Endodermal cell (in vitro differentiated cells): ENCODE measurements at regions not wholly inside any gene's neighbourhood (a gene's known extent, or its start where the extent isn't known, plus 50 kb on each side); places are given as distances from the start of the nearest gene placed in this dataset.
"Not testable (repeated sequence)": the region's sequence is repeated elsewhere in the genome, so short reads cannot be mapped to it uniquely, and the experiment has no call there.

Experiments
- DNase-seq: peaks from one replicate; pipeline ENCODE4 v3.0.0-alpha.2; 2017
- H3K27ac ChIP-seq: 2 replicates; pipeline ENCODE4 v1.5.1; 2013; ENCODE audit warnings: mild to moderate bottlenecking, low read depth, low read length, moderate library complexity
- H3K27me3 ChIP-seq: 2 replicates; pipeline ENCODE4 v1.6.1; 2013; ENCODE audit warnings: mild to moderate bottlenecking, low read length, moderate library complexity; ENCODE audit not compliant: insufficient read depth, control insufficient read depth, poor library complexity, severe bottlenecking
- H3K36me3 ChIP-seq: 2 replicates; pipeline ENCODE4 v1.7.0; 2013; ENCODE audit warnings: mild to moderate bottlenecking, low read length, moderate library complexity; ENCODE audit not compliant: control insufficient read depth, insufficient read depth
- H3K4me1 ChIP-seq: one replicate; pipeline ENCODE4 v1.7.0; 2013; ENCODE audit warnings: low read length; ENCODE audit not compliant: control insufficient read depth, insufficient read depth
- H3K4me3 ChIP-seq: 2 replicates; pipeline ENCODE4 v1.5.1; 2013; ENCODE audit warnings: mild to moderate bottlenecking, low read length, moderate library complexity
- H3K9ac ChIP-seq: 2 replicates; pipeline ENCODE4 v1.6.1; 2013; ENCODE audit warnings: mild to moderate bottlenecking, low read length, moderate library complexity; ENCODE audit not compliant: poor library complexity, severe bottlenecking; ENCODE audit errors: extremely low read depth
- H3K9me3 ChIP-seq: 2 replicates; pipeline ENCODE4 v1.6.1; 2013; ENCODE audit warnings: mild to moderate bottlenecking, low read length, moderate library complexity; ENCODE audit not compliant: control insufficient read depth
- H3K27ac Mint-ChIP-seq: 2 replicates; pipeline ENCODE4 v1.8.0; 2020; ENCODE audit warnings: mixed read lengths
- H3K27me3 Mint-ChIP-seq: 2 replicates; pipeline ENCODE4 v1.8.0; 2021; ENCODE audit warnings: mild to moderate bottlenecking, mixed read lengths; ENCODE audit not compliant: insufficient read depth
- H3K36me3 Mint-ChIP-seq: 2 replicates; pipeline ENCODE4 v1.8.0; 2020; ENCODE audit warnings: low read depth, mixed read lengths
- H3K4me1 Mint-ChIP-seq: 2 replicates; pipeline ENCODE4 v1.8.0; 2020; ENCODE audit warnings: mixed read lengths
- H3K4me3 Mint-ChIP-seq: 2 replicates; pipeline ENCODE4 v1.8.0; 2020; ENCODE audit warnings: mild to moderate bottlenecking, moderate library complexity, mixed read lengths
- H3K9me3 Mint-ChIP-seq: 2 replicates; pipeline ENCODE4 v1.8.0; 2020; ENCODE audit warnings: mild to moderate bottlenecking, mixed read lengths
- WGBS, 2 experiments: methylation state at CpG; one replicate each; pipeline versions ENCODE4 v1.1.5 to v1.1.7; 2013; ENCODE audit warnings: missing lambda C conversion rate in 2 of 2, mixed read lengths in 1 of 2; ENCODE audit not compliant: insufficient coverage in 1 of 2, insufficient read length in 1 of 2; 5-methylcytosine and 5-hydroxymethylcytosine counted together
- TF ChIP-seq, protein P1 (sequence below): fragments of 200-600 bp; sonication (generic); conservative IDR thresholded peaks from 2 replicates; pipeline ENCODE4 v1.5.0; 2021; ENCODE audit warnings: antibody characterized with exemption, mild to moderate bottlenecking

GRCh38 chr11:25824688-25825087 is 507.2 kb upstream of the ANO3 start:
- Mint-ChIP-seq H3K36me3 (no peaks in the 10 kb centered on the region), H3K27me3 (no peaks in the 10 kb centered on the region), H3K9me3 (no peaks in the 10 kb centered on the region), H3K4me3 (no peak overlapping the region), H3K4me1 (no peaks in the 10 kb centered on the region), H3K27ac (no peak overlapping the region)
- H3K4me3 ChIP-seq = no peak overlapping the region
- no peaks in the 10 kb centered on the region for H3K4me1 ChIP-seq
- TF ChIP-seq, protein P1, sequence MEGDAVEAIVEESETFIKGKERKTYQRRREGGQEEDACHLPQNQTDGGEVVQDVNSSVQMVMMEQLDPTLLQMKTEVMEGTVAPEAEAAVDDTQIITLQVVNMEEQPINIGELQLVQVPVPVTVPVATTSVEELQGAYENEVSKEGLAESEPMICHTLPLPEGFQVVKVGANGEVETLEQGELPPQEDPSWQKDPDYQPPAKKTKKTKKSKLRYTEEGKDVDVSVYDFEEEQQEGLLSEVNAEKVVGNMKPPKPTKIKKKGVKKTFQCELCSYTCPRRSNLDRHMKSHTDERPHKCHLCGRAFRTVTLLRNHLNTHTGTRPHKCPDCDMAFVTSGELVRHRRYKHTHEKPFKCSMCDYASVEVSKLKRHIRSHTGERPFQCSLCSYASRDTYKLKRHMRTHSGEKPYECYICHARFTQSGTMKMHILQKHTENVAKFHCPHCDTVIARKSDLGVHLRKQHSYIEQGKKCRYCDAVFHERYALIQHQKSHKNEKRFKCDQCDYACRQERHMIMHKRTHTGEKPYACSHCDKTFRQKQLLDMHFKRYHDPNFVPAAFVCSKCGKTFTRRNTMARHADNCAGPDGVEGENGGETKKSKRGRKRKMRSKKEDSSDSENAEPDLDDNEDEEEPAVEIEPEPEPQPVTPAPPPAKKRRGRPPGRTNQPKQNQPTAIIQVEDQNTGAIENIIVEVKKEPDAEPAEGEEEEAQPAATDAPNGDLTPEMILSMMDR = no peak
- H3K9me3 ChIP-seq = no peaks in the 10 kb centered on the region
- H3K27ac ChIP-seq = no peak overlapping the region
- H3K36me3 ChIP-seq = no peaks in the 10 kb centered on the region
- H3K27me3 ChIP-seq = no peaks in the 10 kb centered on the region
- no peak for DNase-seq
- H3K9ac ChIP-seq = no peak overlapping the region

DNA sequence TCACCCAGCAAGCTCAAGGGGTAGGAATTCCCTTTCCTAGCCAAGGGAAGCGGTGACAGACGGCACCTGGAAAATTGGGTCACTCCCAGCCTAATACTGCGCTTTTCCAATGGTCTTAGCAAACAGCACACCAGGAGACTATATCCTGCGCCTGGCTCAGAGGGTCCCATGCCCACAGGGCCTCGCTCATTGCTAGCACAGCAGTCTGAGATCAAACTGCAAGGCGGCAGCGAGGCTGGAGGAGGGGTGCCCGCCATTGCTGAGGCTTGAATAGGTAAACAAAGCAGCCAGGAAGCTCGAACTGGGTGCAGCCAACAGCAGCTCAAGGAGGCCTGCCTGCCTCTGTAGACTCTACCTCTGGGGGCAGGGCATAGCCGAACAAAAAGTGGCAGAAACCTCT is 500.4 kb upstream of the ANO3 start:
- not testable (repeated sequence) for H3K4me1 Mint-ChIP-seq

DNA sequence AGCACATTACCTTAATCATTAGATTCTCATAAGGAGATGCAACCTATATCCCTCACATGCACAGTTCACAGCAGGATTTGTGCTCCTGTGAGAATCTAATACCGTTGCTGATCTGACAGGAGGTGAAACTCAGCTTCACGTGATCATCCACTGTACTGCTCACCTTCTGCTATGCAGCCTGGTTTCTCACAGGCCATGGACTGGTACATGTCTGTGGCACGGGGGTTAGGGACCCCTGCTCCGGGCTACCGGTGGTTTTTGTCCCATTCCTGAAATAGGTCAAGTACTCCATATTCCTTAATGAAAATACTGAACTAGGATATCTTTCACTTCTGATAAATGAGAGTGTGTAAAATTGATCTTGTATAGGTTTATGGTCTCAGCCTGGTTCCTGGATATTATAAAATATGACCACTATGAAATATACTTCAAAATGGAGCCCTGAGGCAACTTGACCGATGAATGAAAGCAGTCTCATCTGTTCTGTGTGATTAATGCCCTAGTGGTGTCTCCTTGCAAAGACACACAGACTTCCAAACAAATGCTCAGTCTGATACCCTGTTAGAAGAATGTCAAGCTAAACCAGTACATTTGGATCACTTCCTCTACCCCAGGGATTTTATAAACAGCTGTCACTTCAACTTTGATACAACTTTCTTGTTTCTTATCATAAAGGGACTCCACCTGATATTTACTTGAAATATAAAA is 492.9 kb upstream of the ANO3 start:
- Mint-ChIP-seq H3K4me3 (no peak overlapping the region), H3K36me3 (no peaks in the 10 kb centered on the region), H3K4me1 (no peaks in the 10 kb centered on the region), H3K27me3 (no peaks in the 10 kb centered on the region), H3K27ac (no peak overlapping the region), H3K9me3 (peaks cover 3% of the 10 kb centered on the region)
- no peaks in the 10 kb centered on the region for H3K27me3 ChIP-seq
- no peak for DNase-seq
- no peak overlapping the region for H3K4me3 ChIP-seq
- WGBS, 2 experiments = 91 to 93% methylated on average over 5 to 6 of the region's 6 CpGs
- no peaks in the 10 kb centered on the region for H3K9me3 ChIP-seq
- TF ChIP-seq, protein P1 = peak; percentile 72
- H3K36me3 ChIP-seq = no peaks in the 10 kb centered on the region
- H3K27ac ChIP-seq = no peak overlapping the region
- H3K9ac ChIP-seq = no peak overlapping the region
- H3K4me1 ChIP-seq = no peaks in the 10 kb centered on the region

More for the DNA sequence above, 500.4 kb upstream of the ANO3 start:
- H3K4me3 ChIP-seq, H3K9me3 ChIP-seq, H3K36me3 ChIP-seq, H3K27me3 Mint-ChIP-seq, H3K27ac ChIP-seq, H3K36me3 Mint-ChIP-seq, H3K9ac ChIP-seq, H3K4me3 Mint-ChIP-seq, H3K27ac Mint-ChIP-seq, H3K27me3 ChIP-seq, H3K4me1 ChIP-seq, DNase-seq: not testable (repeated sequence)
- WGBS, 2 experiments = 88 to 94% methylated on average over 7 to 10 of the region's 10 CpGs
- H3K9me3 Mint-ChIP-seq = peaks cover 12% of the 10 kb centered on the region

DNA sequence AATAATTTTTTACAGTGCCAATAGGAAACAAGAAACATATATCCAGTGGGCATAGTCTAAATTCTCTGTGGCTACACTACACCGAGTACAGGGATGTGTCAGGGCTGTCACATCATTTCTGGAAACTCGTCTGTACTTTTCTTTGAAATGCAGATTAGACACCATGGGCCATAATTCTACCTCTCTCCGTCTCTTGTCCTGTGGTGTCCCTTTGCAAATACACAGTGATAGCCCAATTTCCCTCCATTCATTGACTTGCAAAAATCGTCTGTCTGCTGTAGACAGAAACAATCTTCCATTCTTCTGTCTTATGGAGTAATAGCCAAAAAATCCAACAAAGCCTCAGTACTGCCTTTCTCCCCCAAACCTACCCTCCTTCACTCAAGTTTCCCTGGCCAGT is 487.1 kb upstream of the ANO3 start:
- peaks cover 3% of the 10 kb centered on the region for H3K9me3 ChIP-seq
- Mint-ChIP-seq H3K36me3 (no peaks in the 10 kb centered on the region), H3K4me1 (no peaks in the 10 kb centered on the region), H3K27ac (no peak overlapping the region), H3K4me3 (no peak overlapping the region), H3K9me3 (no peaks in the 10 kb centered on the region), H3K27me3 (no peaks in the 10 kb centered on the region)
- no peak overlapping the region for H3K4me3 ChIP-seq
- no peaks in the 10 kb centered on the region for H3K4me1 ChIP-seq
- no peak overlapping the region for H3K27ac ChIP-seq
- H3K36me3 ChIP-seq = no peaks in the 10 kb centered on the region
- TF ChIP-seq, protein P1 = no peak
- no peaks in the 10 kb centered on the region for H3K27me3 ChIP-seq
- DNase-seq = no peak
- H3K9ac ChIP-seq = no peak overlapping the region
- 68 to 80% methylated on average over 4 of the region's 4 CpGs for WGBS, 2 experiments
